Calu3 (cell line): ENCODE measurements at regions not wholly inside any gene's neighbourhood (a gene's known extent, or its start where the extent isn't known, plus 50 kb on each side); places are given as distances from the start of the nearest gene placed in this dataset.

Experiments used
- BruUV-seq: library from RNA; stranded (reverse); fragments of 400-500 nt; replicated peaks from 2 replicates; lab custom pipeline; 2021; lab: Mats Ljungman, UMichigan
- CTCF ChIA-PET: fragments of 300-600 bp; sonication (Branson Sonifier 250); formaldehyde crosslinking; loops from one replicate; lab custom pipeline; 2022; ENCODE audit warnings: antibody characterized with exemption; lab: Charles Lee
- DNase-seq: peaks from one replicate; pipeline ENCODE4 v3.0.0; 2022
- H3K27ac Mint-ChIP-seq: one replicate; pipeline ENCODE4 v1.8.0; 2022; ENCODE audit warnings: mixed read lengths; ENCODE audit not compliant: unreplicated experiment
- H3K27me3 Mint-ChIP-seq: one replicate; pipeline ENCODE4 v1.8.0; 2022; ENCODE audit warnings: mixed read lengths; ENCODE audit not compliant: unreplicated experiment
- H3K36me3 Mint-ChIP-seq: one replicate; pipeline ENCODE4 v1.8.0; 2022; ENCODE audit warnings: mild to moderate bottlenecking, moderate library complexity, mixed read lengths; ENCODE audit not compliant: insufficient read depth, unreplicated experiment
- H3K4me1 Mint-ChIP-seq: one replicate; pipeline ENCODE4 v1.8.0; 2022; ENCODE audit warnings: mild to moderate bottlenecking, low read depth, mixed read lengths; ENCODE audit not compliant: unreplicated experiment
- H3K4me3 Mint-ChIP-seq: one replicate; pipeline ENCODE4 v1.8.0; 2022; ENCODE audit warnings: mild to moderate bottlenecking, low read depth, moderate library complexity, mixed read lengths; ENCODE audit not compliant: unreplicated experiment
- H3K9me3 Mint-ChIP-seq: one replicate; pipeline ENCODE4 v1.8.0; 2022; ENCODE audit warnings: low read depth, mixed read lengths; ENCODE audit not compliant: unreplicated experiment
- CTCF ChIP-seq: fragments of 200-600 bp; IDR thresholded peaks from one replicate; pipeline ENCODE4 v1.8.0; 2022; ENCODE audit warnings: antibody characterized with exemption; ENCODE audit not compliant: unreplicated experiment
- intact Hi-C: fragments of 100-400 bp; cut with micrococcal nuclease; formaldehyde crosslinking; loops from one replicate; pipeline ENCODE4 v1.10.0; 2022; ENCODE audit not compliant: unreplicated experiment

- no peaks in the 10 kb centered on the region for H3K27me3 Mint-ChIP-seq
- peaks cover 9% of the 10 kb centered on the region for H3K4me1 Mint-ChIP-seq
- H3K27ac Mint-ChIP-seq, result no peak overlapping the region
- TF ChIP-seq CTCF, result no peak
- no peaks in the 10 kb centered on the region for H3K9me3 Mint-ChIP-seq
- CTCF ChIA-PET, result no interaction called here
- no peaks in the 10 kb centered on the region for H3K36me3 Mint-ChIP-seq
- no peak overlapping the region for H3K4me3 Mint-ChIP-seq
- BruUV-seq, result no TSS peak
- no peak for DNase-seq
- intact Hi-C loops, result loop anchor here (10.0 kb wide), 1 partner anchor 496 kb away; no protein-coding TSS in a partner anchor
Measured at GRCh38 chr1:219560856-219561255, 52.0 kb downstream of the ZC3H11B start.

GRCh38 chr1:219559899-219560298, 53.0 kb downstream of the ZC3H11B start:
- no peak for DNase-seq
- H3K36me3 Mint-ChIP-seq, result no peaks in the 10 kb centered on the region
- no peaks in the 10 kb centered on the region for H3K9me3 Mint-ChIP-seq
- no TSS peak for BruUV-seq
- TF ChIP-seq CTCF, result no peak
- H3K27me3 Mint-ChIP-seq, result no peaks in the 10 kb centered on the region
- H3K27ac Mint-ChIP-seq, result no peak overlapping the region
- H3K4me1 Mint-ChIP-seq, result peaks cover 9% of the 10 kb centered on the region
- CTCF ChIA-PET, result no interaction called here
- H3K4me3 Mint-ChIP-seq, result no peak overlapping the region
- intact Hi-C loops, result loop anchor here (10.0 kb wide), 1 partner anchor 495 kb away; no protein-coding TSS in a partner anchor

GRCh38 chr1:219555806-219556205, 57.1 kb downstream of the ZC3H11B start:
- CTCF ChIA-PET, result no interaction called here
- Mint-ChIP-seq H3K36me3 (no peaks in the 10 kb centered on the region), H3K4me1 (no peaks in the 10 kb centered on the region), H3K4me3 (no peak overlapping the region), H3K27ac (no peak overlapping the region), H3K27me3 (no peaks in the 10 kb centered on the region), H3K9me3 (no peaks in the 10 kb centered on the region)
- intact Hi-C loops, result no loop called here
- no peak for DNase-seq
- TF ChIP-seq CTCF, result no peak
- BruUV-seq, result no TSS peak

GRCh38 chr1:219555031-219555692, 57.7 kb downstream of the ZC3H11B start:
- Mint-ChIP-seq H3K36me3 (no peaks in the 10 kb centered on the region), H3K4me1 (no peaks in the 10 kb centered on the region), H3K27me3 (no peaks in the 10 kb centered on the region), H3K27ac (no peak overlapping the region), H3K4me3 (no peak overlapping the region), H3K9me3 (no peaks in the 10 kb centered on the region)
- no peak for DNase-seq
- TF ChIP-seq CTCF, result no peak
- no TSS peak for BruUV-seq
- CTCF ChIA-PET, result no interaction called here
- intact Hi-C loops, result no loop called here
